ENCODE measurements at regions not wholly inside any gene's neighbourhood (a gene's known extent, or its start where the extent isn't known, plus 50 kb on each side); places are given as distances from the start of the nearest gene placed in this dataset.

GRCh38 chr1:59141267-59141863 lies 155.5 kb upstream of the FGGY start:
- TF ChIP-seq, protein P1, sequence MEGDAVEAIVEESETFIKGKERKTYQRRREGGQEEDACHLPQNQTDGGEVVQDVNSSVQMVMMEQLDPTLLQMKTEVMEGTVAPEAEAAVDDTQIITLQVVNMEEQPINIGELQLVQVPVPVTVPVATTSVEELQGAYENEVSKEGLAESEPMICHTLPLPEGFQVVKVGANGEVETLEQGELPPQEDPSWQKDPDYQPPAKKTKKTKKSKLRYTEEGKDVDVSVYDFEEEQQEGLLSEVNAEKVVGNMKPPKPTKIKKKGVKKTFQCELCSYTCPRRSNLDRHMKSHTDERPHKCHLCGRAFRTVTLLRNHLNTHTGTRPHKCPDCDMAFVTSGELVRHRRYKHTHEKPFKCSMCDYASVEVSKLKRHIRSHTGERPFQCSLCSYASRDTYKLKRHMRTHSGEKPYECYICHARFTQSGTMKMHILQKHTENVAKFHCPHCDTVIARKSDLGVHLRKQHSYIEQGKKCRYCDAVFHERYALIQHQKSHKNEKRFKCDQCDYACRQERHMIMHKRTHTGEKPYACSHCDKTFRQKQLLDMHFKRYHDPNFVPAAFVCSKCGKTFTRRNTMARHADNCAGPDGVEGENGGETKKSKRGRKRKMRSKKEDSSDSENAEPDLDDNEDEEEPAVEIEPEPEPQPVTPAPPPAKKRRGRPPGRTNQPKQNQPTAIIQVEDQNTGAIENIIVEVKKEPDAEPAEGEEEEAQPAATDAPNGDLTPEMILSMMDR (IDR thresholded peaks at IDR 0.05; ENCODE audit: insufficient read depth, low read depth, low read length, missing control alignments), result no peak
- no peak overlapping the region for H3K4me3 ChIP-seq (ENCODE audit: low read length)
- DNase-seq (ENCODE audit: low read depth), result no peak

DNA sequence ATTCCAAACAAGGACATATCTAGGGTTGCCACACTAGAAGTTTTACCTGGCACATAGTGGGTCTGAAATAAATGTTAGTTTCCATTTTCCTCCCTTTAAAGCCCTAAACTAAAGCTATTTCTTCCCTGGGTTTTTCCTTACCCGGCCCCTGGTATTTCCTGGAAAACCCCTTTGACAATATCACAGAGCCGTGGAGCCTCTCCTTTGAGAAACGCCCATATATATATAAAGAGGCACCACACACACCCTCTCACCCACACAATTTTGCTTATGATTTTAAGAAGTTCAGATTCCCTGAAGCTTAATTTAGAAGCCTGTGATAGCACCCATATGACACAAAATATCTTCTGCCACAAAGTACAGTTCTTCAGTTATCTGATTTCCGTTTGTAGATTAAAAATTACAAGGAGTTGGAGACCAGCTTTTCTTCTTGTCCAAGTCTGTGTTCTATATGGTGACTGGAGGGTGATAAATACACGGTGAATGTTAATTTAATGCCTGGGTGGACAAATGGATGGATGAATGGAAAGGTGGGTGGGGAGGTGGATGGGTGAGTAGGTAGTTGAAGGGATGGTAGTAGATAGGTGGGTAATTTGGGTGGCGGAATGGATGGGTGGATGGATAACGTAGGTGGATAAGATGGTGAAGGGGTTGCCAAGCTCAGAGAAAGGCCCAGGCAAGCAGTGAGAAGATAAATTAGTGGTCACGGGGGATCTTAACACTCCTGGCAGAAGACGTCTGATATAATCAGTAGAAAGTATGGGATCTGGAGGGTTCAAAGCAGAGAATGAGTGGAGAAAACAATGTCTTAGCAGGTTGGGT lies 154.4 kb upstream of the FGGY start:
- H3K4me3 ChIP-seq (ENCODE audit: low read length), result no peak overlapping the region
- DNase-seq (ENCODE audit: low read depth), result no peak
- TF ChIP-seq, protein P1 (IDR thresholded peaks at IDR 0.05; ENCODE audit: insufficient read depth, low read depth, low read length, missing control alignments), result no peak

DNA sequence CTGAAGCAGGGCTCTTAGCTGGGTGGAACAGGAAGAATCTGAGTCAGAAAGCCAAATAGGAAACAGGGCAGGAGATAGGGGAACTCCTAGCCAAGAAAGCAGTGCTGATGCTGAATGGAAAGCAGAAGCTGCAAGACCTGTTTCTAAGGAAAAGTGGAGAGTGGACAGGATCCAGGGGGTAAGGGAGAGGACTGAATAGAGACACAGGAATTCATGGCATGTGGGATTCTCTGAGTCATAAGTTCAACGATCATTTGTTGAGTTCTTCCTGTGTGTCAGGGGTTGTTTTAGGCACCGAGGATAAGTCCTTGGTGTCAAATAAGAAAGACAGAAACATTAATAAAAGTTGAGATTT lies 153.8 kb upstream of the FGGY start:
- DNase-seq (ENCODE audit: low read depth), result peak; percentile 98
- TF ChIP-seq, protein P1 (IDR thresholded peaks at IDR 0.05; ENCODE audit: insufficient read depth, low read depth, low read length, missing control alignments), result no peak
- no peak overlapping the region for H3K4me3 ChIP-seq (ENCODE audit: low read length)

DNA sequence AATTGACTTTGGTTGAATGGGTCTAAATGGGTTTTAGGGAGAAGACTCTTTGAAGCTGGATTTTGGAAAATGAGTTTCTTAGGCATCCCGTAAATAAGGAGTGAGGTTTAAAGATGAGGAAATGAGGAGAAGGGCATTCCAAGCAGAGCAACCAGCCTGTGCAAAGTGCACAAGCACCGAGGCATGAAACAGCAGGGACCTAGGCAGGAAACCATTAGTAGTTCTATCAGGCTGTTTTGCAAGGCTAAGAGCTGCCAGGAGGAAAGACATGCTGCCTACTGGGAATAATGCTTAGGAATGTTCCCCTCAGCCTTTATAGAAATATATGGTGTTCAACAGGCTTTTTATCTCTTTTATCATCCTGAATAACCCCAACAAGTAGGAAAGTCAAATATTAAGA lies 153.1 kb upstream of the FGGY start:
- no peak for DNase-seq (ENCODE audit: low read depth)
- TF ChIP-seq, protein P1 (IDR thresholded peaks at IDR 0.05; ENCODE audit: insufficient read depth, low read depth, low read length, missing control alignments), result no peak
- no peak overlapping the region for H3K4me3 ChIP-seq (ENCODE audit: low read length)

DNA sequence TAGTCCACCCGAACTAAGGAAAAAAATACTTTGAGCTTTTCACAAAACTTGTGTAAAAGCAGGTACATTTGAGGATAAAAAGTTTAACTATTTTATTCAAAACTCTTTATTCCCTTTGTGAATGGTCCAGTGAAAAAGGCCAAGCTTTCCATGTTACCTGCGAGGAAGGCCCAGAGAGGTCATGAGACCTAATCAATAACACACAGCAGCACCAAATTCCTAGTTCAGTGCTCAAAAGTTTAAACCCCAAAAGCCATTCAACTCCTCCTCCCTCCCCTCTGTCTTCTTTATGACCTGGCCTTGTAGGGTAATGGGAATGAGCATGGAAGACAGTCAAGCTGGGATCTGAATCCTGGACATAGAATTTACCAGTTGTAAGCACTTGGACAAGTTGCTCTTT lies 151.9 kb upstream of the FGGY start:
- no peak overlapping the region for H3K4me3 ChIP-seq (ENCODE audit: low read length)
- no peak for DNase-seq (ENCODE audit: low read depth)
- TF ChIP-seq, protein P1 (IDR thresholded peaks at IDR 0.05; ENCODE audit: insufficient read depth, low read depth, low read length, missing control alignments), result no peak

GRCh38 chr1:59146056-59146455 lies 150.8 kb upstream of the FGGY start:
- DNase-seq (ENCODE audit: low read depth), result no peak
- no peak overlapping the region for H3K4me3 ChIP-seq (ENCODE audit: low read length)
- TF ChIP-seq, protein P1 (IDR thresholded peaks at IDR 0.05; ENCODE audit: insufficient read depth, low read depth, low read length, missing control alignments), result no peak
